GM18511 (cell line): ENCODE measurements at regions not wholly inside any gene's neighbourhood (a gene's known extent, or its start where the extent isn't known, plus 50 kb on each side); places are given as distances from the start of the nearest gene placed in this dataset.

Source experiments
- ATAC-seq: cut with Tn5 transposase; IDR thresholded peaks from one replicate; pipeline ENCODE4 v1.9.1; 2021; ENCODE audit warnings: mild to moderate bottlenecking, moderate library complexity; ENCODE audit not compliant: unreplicated experiment

- no peak for ATAC-seq
These were observed 723.9 kb upstream of the ALCAM start for GRCh38 chr3:104642827-104643226.

DNA sequence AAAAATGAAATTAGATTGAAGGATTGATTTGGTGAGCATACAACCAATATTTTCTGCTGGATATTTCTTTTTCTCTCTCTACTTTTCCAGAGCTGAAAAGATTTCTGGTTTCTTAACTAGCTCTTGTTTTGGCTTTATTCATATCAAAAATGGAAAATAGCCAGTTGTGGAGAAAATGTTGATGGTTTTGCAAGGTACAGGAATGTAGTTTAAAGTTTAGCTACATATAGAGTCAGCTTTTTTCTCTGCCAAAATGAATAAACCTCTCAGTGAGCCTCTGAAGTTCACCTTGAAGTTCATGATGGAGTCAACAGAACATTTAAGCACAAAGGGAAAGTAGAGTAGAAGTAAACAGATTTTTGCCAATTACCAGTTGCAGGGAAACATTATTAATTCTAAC lies 720.5 kb upstream of the ALCAM start:
- ATAC-seq: no peak

DNA sequence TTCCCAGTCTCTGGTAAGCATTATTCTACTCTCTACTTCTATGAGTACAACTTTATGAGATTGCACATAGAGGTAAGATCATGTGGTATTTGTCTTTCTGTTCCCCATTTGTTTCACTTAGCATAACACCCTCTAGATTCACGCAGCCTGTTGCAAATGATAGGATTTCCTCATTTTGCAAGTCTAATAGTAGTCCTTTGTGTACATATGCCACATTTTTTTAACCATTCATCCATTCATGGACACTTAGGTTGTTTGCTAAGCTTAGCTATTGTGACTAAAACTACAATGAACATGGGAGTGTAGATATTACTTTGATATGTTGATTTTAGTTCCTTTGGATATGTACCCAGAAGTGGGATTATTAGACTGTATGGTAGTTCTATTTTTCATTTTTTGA lies 717.9 kb upstream of the ALCAM start:
- no peak for ATAC-seq

DNA sequence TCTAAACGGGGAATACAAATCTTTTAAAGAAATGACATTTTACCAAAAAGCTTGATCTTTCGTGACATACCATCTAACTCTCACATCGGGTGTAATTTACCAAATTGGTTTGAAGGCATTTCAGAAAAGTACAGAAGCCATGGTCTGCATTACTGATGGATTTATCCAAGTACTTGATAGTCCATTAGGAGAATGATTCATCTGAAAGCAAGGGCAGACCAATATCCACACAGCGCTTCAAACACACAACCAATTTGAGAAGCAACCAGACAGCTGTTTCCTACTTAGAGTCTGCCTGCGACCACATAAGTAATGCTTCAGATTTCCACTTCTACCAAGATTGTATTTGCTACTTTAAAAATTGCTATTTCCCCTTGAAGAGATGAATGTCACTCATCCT lies 697.6 kb upstream of the ALCAM start:
- ATAC-seq: no peak

GRCh38 chr3:104672331-104672730 lies 694.4 kb upstream of the ALCAM start:
- no peak for ATAC-seq

- no peak for ATAC-seq
These were observed 692.7 kb upstream of the ALCAM start for GRCh38 chr3:104673981-104674380.

- no peak for ATAC-seq
These were observed 690.5 kb upstream of the ALCAM start for GRCh38 chr3:104676241-104676640.

- no peak for ATAC-seq
These were observed 688.8 kb upstream of the ALCAM start for GRCh38 chr3:104677932-104678331.

DNA sequence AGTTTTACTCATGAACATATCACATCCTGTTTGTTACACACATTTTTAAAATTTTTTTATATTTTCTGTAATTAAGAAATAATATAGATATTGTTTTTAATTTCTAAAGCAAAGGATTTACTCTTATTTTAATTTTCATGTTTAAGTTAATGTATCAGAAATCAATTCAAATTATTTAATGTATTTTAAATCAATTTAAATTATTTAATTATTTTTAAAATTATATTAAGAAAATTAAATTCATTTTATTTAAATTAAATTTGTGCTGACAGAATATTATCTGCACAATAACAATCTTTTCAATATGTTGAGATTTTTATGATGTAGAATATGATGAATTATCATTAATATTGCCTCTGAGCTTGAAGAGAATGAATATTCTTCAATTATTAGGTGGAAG lies 681.2 kb upstream of the ALCAM start:
- ATAC-seq: no peak

- ATAC-seq: no peak
These were observed 679.3 kb upstream of the ALCAM start for GRCh38 chr3:104687362-104687761.

GRCh38 chr3:104696470-104696869 lies 670.2 kb upstream of the ALCAM start:
- ATAC-seq: no peak

DNA sequence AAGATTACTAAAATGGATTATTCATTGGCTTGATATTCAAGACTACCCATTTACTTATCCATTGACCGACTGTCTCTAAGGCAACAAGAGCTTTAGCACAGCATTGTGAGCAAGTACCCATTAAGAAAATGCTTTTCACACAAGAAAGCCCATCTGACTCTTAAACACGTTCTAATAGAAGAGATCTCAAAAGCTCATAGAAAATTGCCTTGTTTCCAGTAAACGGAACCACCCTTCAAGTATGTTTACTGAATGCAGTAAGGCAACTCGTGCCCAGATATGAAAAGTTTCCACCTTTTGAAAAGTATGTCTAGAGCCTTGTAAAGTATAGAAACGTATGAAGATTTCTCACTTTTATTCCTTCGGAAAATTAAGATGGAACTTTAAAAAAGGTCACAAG lies 655.3 kb upstream of the ALCAM start:
- no peak for ATAC-seq

DNA sequence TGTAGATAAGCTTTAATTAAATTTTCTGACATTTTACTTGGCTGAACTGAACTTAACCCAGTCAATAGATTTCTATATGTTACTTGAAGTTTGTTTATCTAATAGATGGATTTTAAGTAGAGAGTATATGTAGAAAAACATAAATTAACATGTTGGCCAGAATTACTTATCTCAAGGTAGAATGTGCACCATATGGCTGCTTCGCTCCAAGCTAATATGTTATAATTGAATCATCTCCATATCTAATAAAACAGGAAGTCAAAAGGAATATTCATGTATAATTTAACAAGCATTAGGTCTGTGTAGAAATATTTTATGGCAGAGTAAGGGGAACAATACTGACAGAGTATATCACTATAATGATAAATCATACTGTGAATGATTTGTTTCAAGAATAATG lies 650.7 kb upstream of the ALCAM start:
- ATAC-seq: no peak

- peak; percentile 51 for ATAC-seq
These were observed 648.9 kb upstream of the ALCAM start for GRCh38 chr3:104717828-104718196.

DNA sequence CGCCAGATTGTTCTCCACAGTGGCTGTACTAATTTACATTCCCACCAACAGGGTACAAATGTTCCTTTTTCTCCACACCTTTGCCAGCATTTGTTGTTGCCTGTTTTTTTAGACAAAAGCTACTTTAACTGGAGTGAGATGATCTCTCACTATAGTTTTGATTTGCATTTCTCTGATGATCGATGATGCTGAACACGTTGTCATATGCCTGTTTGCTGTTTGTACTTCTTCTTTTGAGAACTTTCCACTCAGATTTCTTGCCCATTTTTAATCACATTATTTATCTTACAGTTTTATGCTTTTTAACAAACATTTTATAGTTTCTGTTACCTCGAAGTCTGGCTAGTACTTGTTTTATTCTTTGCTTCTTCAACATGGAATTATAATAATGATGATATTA lies 643.7 kb upstream of the ALCAM start:
- ATAC-seq: no peak

DNA sequence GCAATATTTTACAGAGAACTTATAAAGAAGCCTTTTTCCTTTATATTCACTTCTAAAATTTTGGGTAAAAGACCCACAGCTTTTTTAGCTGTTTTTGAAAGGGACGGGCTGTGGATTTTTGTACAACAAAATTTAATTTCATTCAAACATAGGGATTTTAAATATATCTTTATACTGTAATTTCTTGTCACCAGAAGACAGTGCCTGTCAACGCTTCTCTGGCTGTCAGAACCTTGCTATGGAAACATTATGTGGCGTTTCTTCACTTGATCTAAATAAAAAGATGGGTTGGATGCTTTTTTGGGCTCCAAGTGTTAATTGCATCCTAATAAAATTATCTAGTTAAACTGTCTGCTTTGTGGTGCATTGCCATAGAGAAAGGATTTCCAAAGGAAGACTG lies 635.6 kb upstream of the ALCAM start:
- ATAC-seq: no peak

- ATAC-seq: no peak
These were observed 632.1 kb upstream of the ALCAM start for GRCh38 chr3:104734627-104735026.

DNA sequence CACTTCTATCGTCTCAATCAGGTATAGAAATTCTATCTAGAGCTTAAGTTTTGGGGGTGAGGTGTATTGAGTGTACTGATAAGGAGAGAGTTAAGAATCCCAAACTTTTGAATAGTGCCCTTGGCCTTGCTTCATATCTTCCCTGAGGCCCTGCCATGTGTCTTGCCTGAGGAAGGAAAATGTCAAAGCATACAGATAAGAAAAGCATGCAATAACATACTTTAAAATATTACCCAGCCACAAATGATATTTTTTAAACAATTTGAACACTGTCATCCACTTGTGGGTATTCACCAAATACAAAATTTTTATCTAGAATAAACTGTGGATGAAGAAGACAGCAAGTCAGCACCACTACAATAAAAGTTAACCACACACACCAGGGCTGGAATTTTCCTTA lies 631.0 kb upstream of the ALCAM start:
- ATAC-seq: no peak

DNA sequence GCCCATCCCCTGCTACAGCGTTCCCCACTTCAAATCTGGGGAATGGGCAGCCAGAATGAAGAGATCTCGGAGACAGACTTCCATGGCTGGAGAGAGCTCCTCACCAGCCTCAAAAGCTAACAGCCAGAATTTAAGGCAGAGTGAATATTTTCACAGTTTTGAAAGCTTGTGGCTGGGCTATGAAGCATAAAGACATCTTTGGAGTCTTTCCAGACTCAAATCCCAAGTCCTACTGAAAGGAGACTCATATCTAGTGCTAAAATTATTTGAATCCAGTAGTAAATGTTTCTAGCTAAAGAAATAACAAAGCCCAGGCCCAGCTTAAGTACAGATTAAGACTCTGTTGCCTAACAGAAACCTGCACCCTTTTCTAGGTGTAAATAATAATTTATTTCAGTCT lies 628.4 kb upstream of the ALCAM start:
- no peak for ATAC-seq

DNA sequence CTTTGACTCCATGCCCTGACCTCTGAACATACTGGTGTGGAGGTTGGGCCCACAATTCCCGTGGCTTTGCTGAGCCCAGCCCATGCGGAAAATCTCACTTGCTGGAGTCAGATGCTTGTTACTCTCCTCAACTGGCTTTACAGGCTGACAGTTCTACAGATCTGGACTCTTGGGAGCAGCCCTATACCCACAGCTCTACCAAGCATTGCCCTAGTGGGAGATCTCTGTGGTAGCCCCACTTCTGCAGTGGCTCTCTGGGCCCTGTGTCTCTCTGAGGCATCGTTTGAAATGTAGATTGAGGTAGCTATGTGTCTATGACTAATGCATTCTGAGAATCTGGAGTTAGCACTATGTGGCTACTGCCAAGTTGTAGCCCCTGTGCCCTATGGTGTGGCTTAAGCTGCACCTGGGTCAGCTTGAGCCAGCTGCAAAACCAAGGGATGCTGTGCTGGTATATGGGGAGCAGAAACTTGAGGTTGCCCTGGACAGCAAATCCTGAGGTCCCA lies 625.8 kb upstream of the ALCAM start:
- ATAC-seq: no peak

- ATAC-seq: no peak
These were observed 624.7 kb upstream of the ALCAM start for GRCh38 chr3:104742044-104742443.

DNA sequence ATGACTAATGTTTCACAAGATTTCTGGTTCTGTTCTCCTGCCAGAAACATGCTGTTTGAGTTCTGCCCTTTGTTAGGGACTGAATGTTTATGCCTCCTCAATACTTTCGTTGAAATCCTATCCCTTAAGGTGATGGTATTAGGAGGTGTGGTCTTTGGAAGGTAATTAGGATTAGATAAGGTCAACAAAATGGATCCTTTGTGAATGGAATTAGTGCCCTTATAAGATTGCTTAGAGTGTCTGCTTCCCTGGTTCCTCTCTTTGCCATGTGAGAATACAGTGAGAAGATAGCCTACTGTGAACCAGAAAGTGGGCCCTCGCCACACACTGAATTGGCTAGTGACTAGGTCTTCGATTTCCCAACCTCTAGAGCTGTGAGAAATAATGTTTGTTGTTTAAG lies 621.4 kb upstream of the ALCAM start:
- ATAC-seq: no peak

GRCh38 chr3:104746056-104746455 lies 620.7 kb upstream of the ALCAM start:
- ATAC-seq: no peak

DNA sequence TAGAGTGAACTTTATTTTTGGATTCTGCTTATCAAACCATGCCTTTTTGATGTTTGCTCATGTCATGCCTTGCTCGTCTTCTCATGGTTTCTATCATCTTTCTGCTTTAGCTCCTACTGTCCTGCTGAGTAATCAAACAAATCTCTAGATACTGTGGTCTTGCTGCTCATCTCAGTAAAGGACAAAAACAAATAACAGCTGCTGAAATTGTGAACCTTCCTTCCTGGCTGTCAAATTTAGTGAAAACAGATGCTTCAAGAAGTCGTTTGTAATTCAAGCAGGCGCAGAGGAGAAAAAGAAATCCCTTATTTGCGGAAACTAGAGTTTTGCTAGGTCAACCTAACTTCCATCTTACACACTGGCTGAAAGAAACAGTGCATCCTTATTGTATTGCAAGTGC lies 616.1 kb upstream of the ALCAM start:
- ATAC-seq: no peak
